GM18508 (cell line): ENCODE measurements at regions not wholly inside any gene's neighbourhood (a gene's known extent, or its start where the extent isn't known, plus 50 kb on each side); places are given as distances from the start of the nearest gene placed in this dataset.

Source experiments
- ATAC-seq: cut with Tn5 transposase; IDR thresholded peaks from one replicate; pipeline ENCODE4 v1.9.1; 2021; ENCODE audit warnings: moderate number of reproducible peaks; ENCODE audit not compliant: insufficient read depth, unreplicated experiment

GRCh38 chr7:126378642-126379041 is 874.1 kb downstream of the GRM8 start:
- ATAC-seq = no peak

- no peak for ATAC-seq
These were observed 882.6 kb downstream of the GRM8 start for GRCh38 chr7:126370038-126370668.

GRCh38 chr7:126362746-126363145 is 890.0 kb downstream of the GRM8 start:
- ATAC-seq = no peak

GRCh38 chr7:126361183-126361582 is 891.6 kb downstream of the GRM8 start:
- no peak for ATAC-seq

GRCh38 chr7:126339813-126340212 is 912.9 kb downstream of the GRM8 start:
- ATAC-seq = no peak

- no peak for ATAC-seq
These were observed 947.1 kb downstream of the GRM8 start for GRCh38 chr7:126305671-126306070.

- ATAC-seq = no peak
These were observed 948.8 kb downstream of the GRM8 start for GRCh38 chr7:126303926-126304325.

- no peak for ATAC-seq
These were observed 950.1 kb downstream of the GRM8 start for GRCh38 chr7:126302639-126303038.

- no peak for ATAC-seq
These were observed 966.4 kb downstream of the GRM8 start for GRCh38 chr7:126286317-126286716.

GRCh38 chr7:126236261-126236660 is 1016.5 kb downstream of the GRM8 start:
- ATAC-seq = no peak

- no peak for ATAC-seq
These were observed 1024.2 kb downstream of the GRM8 start for GRCh38 chr7:126228356-126229061.

- ATAC-seq = no peak
These were observed 1025.1 kb downstream of the GRM8 start for GRCh38 chr7:126227643-126228042.

GRCh38 chr7:126227055-126227454 is 1025.7 kb downstream of the GRM8 start:
- no peak for ATAC-seq

GRCh38 chr7:126223729-126224128 is 1029.0 kb downstream of the GRM8 start:
- no peak for ATAC-seq

- ATAC-seq = no peak
These were observed 1030.0 kb downstream of the GRM8 start for GRCh38 chr7:126222782-126223181.

GRCh38 chr7:126215785-126216184 is 1037.0 kb downstream of the GRM8 start:
- ATAC-seq = no peak

- ATAC-seq = no peak
These were observed 1038.9 kb downstream of the GRM8 start for GRCh38 chr7:126213876-126214275.

- ATAC-seq = no peak
These were observed 1040.9 kb downstream of the GRM8 start for GRCh38 chr7:126211875-126212274.

GRCh38 chr7:126210707-126211106 is 1042.0 kb downstream of the GRM8 start:
- ATAC-seq = no peak

- ATAC-seq = no peak
These were observed 1049.6 kb downstream of the GRM8 start for GRCh38 chr7:126203185-126203584.

GRCh38 chr7:126202177-126202576 is 1050.6 kb downstream of the GRM8 start:
- ATAC-seq = no peak

- no peak for ATAC-seq
These were observed 1066.7 kb downstream of the GRM8 start for GRCh38 chr7:126185959-126186580.
